A673 (cell line): ENCODE measurements at regions not wholly inside any gene's neighbourhood (a gene's known extent, or its start where the extent isn't known, plus 50 kb on each side); places are given as distances from the start of the nearest gene placed in this dataset.
"Not testable (repeated sequence)": the region's sequence is repeated elsewhere in the genome, so short reads cannot be mapped to it uniquely, and the experiment has no call there.

ENCODE experiments used
- BruUV-seq: library from RNA; stranded (reverse); fragments of 400-500 nt; replicated peaks from 2 replicates; lab custom pipeline; 2021; lab: Mats Ljungman, UMichigan
- CTCF ChIA-PET: fragments of 300-600 bp; sonication (Branson Sonifier 250); formaldehyde crosslinking; loops from one replicate; lab custom pipeline; 2022; ENCODE audit warnings: antibody characterized with exemption; lab: Charles Lee
- POLR2A ChIA-PET: fragments of 300-600 bp; sonication (Branson Sonifier 250); formaldehyde crosslinking; loops from one replicate; lab custom pipeline; 2022; ENCODE audit warnings: antibody characterized with exemption; ENCODE audit not compliant: low non-redundant PET; lab: Charles Lee
- DNase-seq: peaks from one replicate; pipeline ENCODE4 v3.0.0-alpha.2; 2015; ENCODE audit warnings: low spot score
- H3K27ac ChIP-seq: fragments of 200-600 bp; sonication (generic); 2 replicates; pipeline ENCODE4 v1.5.1; 2016; ENCODE audit warnings: mixed run types, low read depth, mild to moderate bottlenecking, mixed read lengths, antibody characterized with exemption, low read length; ENCODE audit not compliant: poor library complexity, severe bottlenecking
- H3K27me3 ChIP-seq: fragments of 200-600 bp; sonication (generic); replicated peaks from 2 replicates; pipeline ENCODE4 v1.6.1; 2017; ENCODE audit warnings: mixed run types, low read depth, mild to moderate bottlenecking, mixed read lengths, antibody characterized with exemption, low read length; ENCODE audit not compliant: insufficient read depth, poor library complexity
- H3K36me3 ChIP-seq: fragments of 200-600 bp; sonication (generic); 2 replicates; pipeline ENCODE4 v1.6.1; 2016; ENCODE audit warnings: mixed run types, mild to moderate bottlenecking, mixed read lengths, antibody characterized with exemption, low read length; ENCODE audit not compliant: insufficient read depth, poor library complexity, severe bottlenecking
- H3K4me1 ChIP-seq: fragments of 200-600 bp; sonication (generic); 2 replicates; pipeline ENCODE4 v1.6.1; 2017; ENCODE audit warnings: mixed run types, mild to moderate bottlenecking, mixed read lengths, antibody characterized with exemption, low read length; ENCODE audit not compliant: insufficient read depth, poor library complexity, severe bottlenecking
- H3K4me3 ChIP-seq: fragments of 200-600 bp; sonication (generic); 2 replicates; pipeline ENCODE4 v1.5.1; 2016; ENCODE audit warnings: low read depth, mixed run types, mild to moderate bottlenecking, mixed read lengths, low read length; ENCODE audit not compliant: poor library complexity, severe bottlenecking
- H3K9me3 ChIP-seq: fragments of 200-600 bp; sonication (generic); 2 replicates; pipeline ENCODE4 v1.6.1; 2016; ENCODE audit warnings: mixed run types, low read depth, mild to moderate bottlenecking, mixed read lengths, antibody characterized with exemption, low read length; ENCODE audit not compliant: poor library complexity, severe bottlenecking
- CTCF ChIP-seq: fragments of 300-800, 200-600 bp; sonication (generic); conservative IDR thresholded peaks from 2 replicates; pipeline ENCODE4 v1.5.1; 2017; ENCODE audit warnings: low read depth, mild to moderate bottlenecking, antibody characterized with exemption, low read length, moderate library complexity, mixed read lengths
- EZH2 ChIP-seq: fragments of 200-600 bp; sonication (generic); IDR thresholded peaks from 2 replicates; pipeline ENCODE4 v1.6.1; 2017; ENCODE audit warnings: borderline replicate concordance, low read depth, mild to moderate bottlenecking, mixed read lengths, antibody characterized with exemption, low read length; ENCODE audit not compliant: poor library complexity, severe bottlenecking
- intact Hi-C: fragments of 100-400 bp; cut with micrococcal nuclease; formaldehyde crosslinking; loops from one replicate; pipeline ENCODE4 v1.10.0; 2022; ENCODE audit not compliant: unreplicated experiment

GRCh38 chr4:123602007-123602406 lies 205.4 kb downstream of the SPRY1 start:
- H3K27ac ChIP-seq = no peak overlapping the region
- POLR2A ChIA-PET = no interaction called here
- no TSS peak for BruUV-seq

GRCh38 chr4:123603165-123603564 lies 206.6 kb downstream of the SPRY1 start:
- intact Hi-C loops = no loop called here
- CTCF ChIA-PET = no interaction called here
- H3K4me1 ChIP-seq = peaks cover 13% of the 10 kb centered on the region
- TF ChIP-seq EZH2 (no peak), CTCF (no peak)
- DNase-seq = peak; percentile 7
- H3K27ac ChIP-seq = no peak overlapping the region
- H3K36me3 ChIP-seq = no peaks in the 10 kb centered on the region
- no peaks in the 10 kb centered on the region for H3K9me3 ChIP-seq
- H3K27me3 ChIP-seq = no peaks in the 10 kb centered on the region
- POLR2A ChIA-PET = no interaction called here
- no TSS peak for BruUV-seq
- no peak overlapping the region for H3K4me3 ChIP-seq

More at GRCh38 chr4:123602007-123602406, 205.4 kb downstream of the SPRY1 start:
- no peak overlapping the region for H3K4me3 ChIP-seq
- no peaks in the 10 kb centered on the region for H3K9me3 ChIP-seq
- DNase-seq = no peak
- intact Hi-C loops = no loop called here
- H3K27me3 ChIP-seq = no peaks in the 10 kb centered on the region
- CTCF ChIA-PET = no interaction called here
- TF ChIP-seq EZH2 = no peak
- TF ChIP-seq CTCF = no peak
- no peaks in the 10 kb centered on the region for H3K36me3 ChIP-seq
- peaks cover 13% of the 10 kb centered on the region for H3K4me1 ChIP-seq

- BruUV-seq, CTCF ChIA-PET, POLR2A ChIA-PET: not testable (repeated sequence)
Measured at GRCh38 chr4:123605797-123606196, 209.2 kb downstream of the SPRY1 start.

GRCh38 chr4:123606336-123606735 lies 209.7 kb downstream of the SPRY1 start:
- ChIA-PET CTCF (no interaction called here), POLR2A (no interaction called here)
- intact Hi-C loops = no loop called here
- Histone ChIP-seq H3K27ac (no peak overlapping the region), H3K36me3 (no peaks in the 10 kb centered on the region), H3K4me1 (no peaks in the 10 kb centered on the region), H3K4me3 (no peak overlapping the region), H3K27me3 (no peaks in the 10 kb centered on the region), H3K9me3 (no peaks in the 10 kb centered on the region)
- no peak for DNase-seq
- no TSS peak for BruUV-seq
- TF ChIP-seq EZH2 = no peak
- TF ChIP-seq CTCF = no peak

More at GRCh38 chr4:123605797-123606196, 209.2 kb downstream of the SPRY1 start:
- intact Hi-C loops, H3K9me3 ChIP-seq, H3K4me1 ChIP-seq, DNase-seq, H3K27me3 ChIP-seq, H3K36me3 ChIP-seq, H3K27ac ChIP-seq, H3K4me3 ChIP-seq: not testable (repeated sequence)
